Stomach (tissue), 8 donors: ENCODE measurements at regions not wholly inside any gene's neighbourhood (a gene's known extent, or its start where the extent isn't known, plus 50 kb on each side); places are given as distances from the start of the nearest gene placed in this dataset.

ENCODE experiments used
- DNase-seq, 2 donors: peaks; one replicate each; pipeline versions ENCODE4 v3.0.0 to v3.0.0-alpha.2; 2013 to 2019
- H3K27ac ChIP-seq, 5 donors: fragments of 200-600 bp in 4 of 5; sonication (generic) in 4 of 5; one replicate each; pipeline ENCODE4 v1.5.1; 2013 to 2019; ENCODE audit warnings: mild to moderate bottlenecking in 1 of 5, moderate library complexity in 1 of 5
- H3K27me3 ChIP-seq, 3 donors: fragments of 200-600 bp; sonication (generic); one replicate each; pipeline ENCODE4 v1.5.1; 2017 to 2019; ENCODE audit warnings: mixed run types in 1 of 3
- H3K36me3 ChIP-seq, 4 donors: fragments of 200-600 bp; sonication (generic); 1 replicate in 3 of 4; 2 replicates in 1 of 4; pipeline ENCODE4 v1.5.1; 2016 to 2019
- H3K4me1 ChIP-seq, 4 donors: fragments of 200-600 bp; sonication (generic); one replicate each; pipeline ENCODE4 v1.5.1; 2016 to 2019
- H3K4me3 ChIP-seq, 4 donors: fragments of 200-600 bp; sonication (generic) in 3 of 4; one replicate each; pipeline ENCODE4 v1.5.1; 2016 to 2019; ENCODE audit warnings: mild to moderate bottlenecking in 1 of 4
- H3K9me3 ChIP-seq, 4 donors: fragments of 200-600 bp; sonication (generic); one replicate each; pipeline ENCODE4 v1.5.1; 2016 to 2019
- EP300 ChIP-seq: sonication (generic); formaldehyde crosslinking; IDR thresholded peaks from one replicate; pipeline ENCODE4 v1.6.1; 2017; ENCODE audit warnings: antibody characterized with exemption
- POLR2A ChIP-seq, 4 donors: fragments of 450-650 bp; IDR thresholded peaks; one replicate each; pipeline ENCODE4 v1.6.1; 2016; ENCODE audit warnings: antibody characterized with exemption in 4 of 4, control low read depth in 2 of 4, mild to moderate bottlenecking in 1 of 4, moderate library complexity in 1 of 4
- POLR2AphosphoS5 ChIP-seq, 3 donors: sonication (generic); formaldehyde crosslinking; IDR thresholded peaks; one replicate each; pipeline ENCODE4 v1.6.1; 2016; ENCODE audit warnings: antibody characterized with exemption in 3 of 3
- WGBS, 5 donors: extraction: QIAGEN DNeasy Blood & Tissue Kit in 3 of 5; methylation state at CpG; one replicate each; pipeline versions ENCODE4 v1.1.5 to v1.1.7; 2013 to 2018; 5-methylcytosine and 5-hydroxymethylcytosine counted together
- intact Hi-C: fragments of 100-400 bp; cut with DNase I; formaldehyde crosslinking; loops from one replicate; pipeline ENCODE4 v1.15.1; 2023; ENCODE audit warnings: low total_unique reads
- TF ChIP-seq, protein P1 (sequence below), 7 experiments: fragments of 450-650 bp in 4 of 7; fragments of 200-600 bp in 3 of 7; sonication (generic) in 3 of 7; IDR thresholded peaks; one replicate each; pipeline ENCODE4 v1.5.1; 2016 to 2019; ENCODE audit warnings: antibody characterized with exemption in 7 of 7, control low read depth in 2 of 7, mild to moderate bottlenecking in 1 of 7
- donor health status: healthy with polysubstance abuse.
- donor health status: Bipolar disorder and iron deficiency.
- donor health status: healthy.

DNA sequence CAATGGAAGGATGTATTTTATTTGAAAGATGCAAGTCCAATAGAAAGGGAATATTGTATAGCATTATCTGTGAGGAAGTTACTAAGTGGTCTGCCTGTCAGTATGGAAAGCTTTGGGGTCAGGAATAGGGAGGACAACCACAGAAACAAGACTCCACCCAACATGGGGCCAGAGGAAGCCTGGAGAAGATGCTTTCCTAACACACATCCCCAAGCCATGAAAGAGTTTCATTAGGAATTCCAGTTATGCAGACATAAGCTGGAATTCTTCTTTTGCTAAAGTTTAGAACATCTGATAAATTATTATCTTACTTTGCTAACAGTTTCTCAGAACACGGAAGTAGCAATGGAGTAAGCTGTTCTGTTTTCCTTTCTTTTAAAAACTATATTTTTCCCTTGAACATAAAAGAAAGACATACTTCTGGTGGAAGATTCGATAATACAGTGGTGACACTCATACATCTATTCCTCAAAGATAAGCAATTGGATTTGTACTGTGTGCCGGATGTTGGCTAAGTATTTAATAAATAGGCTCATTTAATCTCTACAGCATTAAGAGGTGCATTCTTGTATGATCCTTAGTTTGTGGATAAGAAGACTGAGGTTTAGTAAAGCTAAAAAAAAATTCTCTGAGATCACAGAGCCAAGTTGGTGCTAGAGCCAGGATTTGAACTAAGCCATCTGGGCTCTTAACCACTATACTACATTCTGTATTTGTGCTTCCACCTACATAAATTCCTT is 51.0 kb upstream of the GAS7 start:
- H3K36me3 ChIP-seq = no peaks in the 10 kb centered on the region
- H3K27me3 ChIP-seq = no peaks in the 10 kb centered on the region
- intact Hi-C loops = no loop called here
- peaks cover 0 to 7% (median 0%) of the 10 kb centered on the region in 4 donors for H3K9me3 ChIP-seq
- WGBS, 5 donors = 38 to 68% (median 61%) methylated on average over 3 of the region's 3 CpGs
- TF ChIP-seq POLR2AphosphoS5 (IDR thresholded peaks at IDR 0.05) (no peak), EP300 (no peak), POLR2A (IDR thresholded peaks at IDR 0.05) (no peak)
- TF ChIP-seq, protein P1, sequence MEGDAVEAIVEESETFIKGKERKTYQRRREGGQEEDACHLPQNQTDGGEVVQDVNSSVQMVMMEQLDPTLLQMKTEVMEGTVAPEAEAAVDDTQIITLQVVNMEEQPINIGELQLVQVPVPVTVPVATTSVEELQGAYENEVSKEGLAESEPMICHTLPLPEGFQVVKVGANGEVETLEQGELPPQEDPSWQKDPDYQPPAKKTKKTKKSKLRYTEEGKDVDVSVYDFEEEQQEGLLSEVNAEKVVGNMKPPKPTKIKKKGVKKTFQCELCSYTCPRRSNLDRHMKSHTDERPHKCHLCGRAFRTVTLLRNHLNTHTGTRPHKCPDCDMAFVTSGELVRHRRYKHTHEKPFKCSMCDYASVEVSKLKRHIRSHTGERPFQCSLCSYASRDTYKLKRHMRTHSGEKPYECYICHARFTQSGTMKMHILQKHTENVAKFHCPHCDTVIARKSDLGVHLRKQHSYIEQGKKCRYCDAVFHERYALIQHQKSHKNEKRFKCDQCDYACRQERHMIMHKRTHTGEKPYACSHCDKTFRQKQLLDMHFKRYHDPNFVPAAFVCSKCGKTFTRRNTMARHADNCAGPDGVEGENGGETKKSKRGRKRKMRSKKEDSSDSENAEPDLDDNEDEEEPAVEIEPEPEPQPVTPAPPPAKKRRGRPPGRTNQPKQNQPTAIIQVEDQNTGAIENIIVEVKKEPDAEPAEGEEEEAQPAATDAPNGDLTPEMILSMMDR (IDR thresholded peaks at IDR 0.05) = no peak
- H3K4me1 ChIP-seq = no peaks in the 10 kb centered on the region
- no peak overlapping the region for H3K4me3 ChIP-seq
- peak in 1 of 2 donors; percentile 22 for DNase-seq
- no peak overlapping the region for H3K27ac ChIP-seq
